ENCODE measurements at regions not wholly inside any gene's neighbourhood (a gene's known extent, or its start where the extent isn't known, plus 50 kb on each side); places are given as distances from the start of the nearest gene placed in this dataset.
"Not testable (repeated sequence)": the region's sequence is repeated elsewhere in the genome, so short reads cannot be mapped to it uniquely, and the experiment has no call there.

DNA sequence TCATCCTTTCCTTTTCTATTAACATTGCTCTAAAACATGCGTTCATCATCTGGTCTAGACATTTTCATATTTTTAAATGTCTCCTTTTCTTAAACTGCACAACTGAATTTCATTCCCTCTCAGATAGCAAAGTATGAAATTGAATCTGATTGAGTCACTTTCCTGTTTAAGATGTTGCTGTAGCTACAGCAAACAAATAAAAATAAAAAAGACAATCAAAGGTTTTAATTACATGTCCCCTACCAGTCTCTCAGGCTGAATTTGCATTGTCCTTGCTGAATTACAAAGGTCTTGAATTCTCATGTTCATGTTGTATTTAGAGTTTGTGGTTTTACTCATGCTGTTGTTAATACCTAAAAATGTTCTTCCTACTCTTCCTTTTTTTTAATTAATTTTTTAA, 537.9 kb upstream of the LRATD1 start:
- H3K27me3 Mint-ChIP-seq, result no peaks in the 10 kb centered on the region
- POLR2A ChIA-PET, result no interaction called here
- ATAC-seq (no peak), DNase-seq (no peak)
- H3K36me3 Mint-ChIP-seq (ENCODE audit: low read depth), result no peaks in the 10 kb centered on the region
- no peak overlapping the region for H3K4me3 Mint-ChIP-seq
- peaks cover 3% of the 10 kb centered on the region for H3K9me3 Mint-ChIP-seq (ENCODE audit: low read depth)
- intact Hi-C loops (cut with DNase I, micrococcal nuclease), result no loop called here
- no peak overlapping the region for H3K27ac Mint-ChIP-seq
- CTCF ChIA-PET, result no interaction called here
- no peaks in the 10 kb centered on the region for H3K4me1 Mint-ChIP-seq

- ATAC-seq; H3K27me3 Mint-ChIP-seq; H3K4me3 Mint-ChIP-seq; H3K27ac Mint-ChIP-seq; H3K9me3 Mint-ChIP-seq (ENCODE audit: low read depth); H3K36me3 Mint-ChIP-seq (ENCODE audit: low read depth); DNase-seq; intact Hi-C loops (cut with DNase I, micrococcal nuclease); CTCF ChIA-PET; H3K4me1 Mint-ChIP-seq; POLR2A ChIA-PET: not testable (repeated sequence)
These were observed 533.4 kb upstream of the LRATD1 start for GRCh38 chr2:14099101-14099500.

- POLR2A ChIA-PET, result no interaction called here
- Mint-ChIP-seq H3K27ac (no peak overlapping the region), H3K9me3 (ENCODE audit: low read depth) (peaks cover 2% of the 10 kb centered on the region), H3K27me3 (no peaks in the 10 kb centered on the region), H3K4me1 (no peaks in the 10 kb centered on the region), H3K4me3 (no peak overlapping the region), H3K36me3 (ENCODE audit: low read depth) (no peaks in the 10 kb centered on the region)
- ATAC-seq (no peak), DNase-seq (no peak)
- CTCF ChIA-PET, result no interaction called here
- intact Hi-C loops (cut with DNase I, micrococcal nuclease), result no loop called here
These were observed 518.2 kb upstream of the LRATD1 start for GRCh38 chr2:14114275-14114674.

DNA sequence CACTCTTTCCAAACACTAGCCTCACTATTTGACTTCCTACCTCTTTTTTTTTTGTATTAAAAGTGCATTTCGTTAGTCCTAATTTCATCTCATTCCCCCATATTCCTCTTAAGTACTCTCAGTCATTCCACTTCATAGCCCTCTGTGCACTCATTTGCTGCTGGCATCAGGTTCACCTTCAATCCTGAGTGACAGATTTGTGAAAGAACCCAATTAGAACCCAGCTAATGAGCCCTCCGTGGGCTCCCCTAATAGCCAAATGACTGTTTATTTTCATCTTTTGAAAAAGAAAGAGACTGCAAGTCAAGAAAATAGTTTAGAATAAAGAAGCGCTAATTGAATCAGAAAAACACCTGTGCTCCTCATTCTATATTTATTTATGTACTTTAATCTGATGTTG, 512.1 kb upstream of the LRATD1 start:
- Mint-ChIP-seq H3K27ac (no peak overlapping the region), H3K9me3 (ENCODE audit: low read depth) (peaks cover 4% of the 10 kb centered on the region), H3K36me3 (ENCODE audit: low read depth) (no peaks in the 10 kb centered on the region), H3K4me3 (no peak overlapping the region), H3K4me1 (no peaks in the 10 kb centered on the region), H3K27me3 (no peaks in the 10 kb centered on the region)
- DNase-seq (no peak), ATAC-seq (no peak)
- ChIA-PET POLR2A (no interaction called here), CTCF (no interaction called here)
- intact Hi-C loops (cut with DNase I, micrococcal nuclease), result no loop called here

- Mint-ChIP-seq H3K36me3 (ENCODE audit: low read depth) (no peaks in the 10 kb centered on the region), H3K4me3 (no peak overlapping the region), H3K9me3 (ENCODE audit: low read depth) (peaks cover 4% of the 10 kb centered on the region), H3K27me3 (no peaks in the 10 kb centered on the region), H3K27ac (no peak overlapping the region), H3K4me1 (no peaks in the 10 kb centered on the region)
- intact Hi-C loops (cut with DNase I, micrococcal nuclease), result no loop called here
- ATAC-seq (no peak), DNase-seq (no peak)
- CTCF ChIA-PET, result no interaction called here
- POLR2A ChIA-PET, result no interaction called here
These were observed 508.9 kb upstream of the LRATD1 start for GRCh38 chr2:14123436-14124103.

DNA sequence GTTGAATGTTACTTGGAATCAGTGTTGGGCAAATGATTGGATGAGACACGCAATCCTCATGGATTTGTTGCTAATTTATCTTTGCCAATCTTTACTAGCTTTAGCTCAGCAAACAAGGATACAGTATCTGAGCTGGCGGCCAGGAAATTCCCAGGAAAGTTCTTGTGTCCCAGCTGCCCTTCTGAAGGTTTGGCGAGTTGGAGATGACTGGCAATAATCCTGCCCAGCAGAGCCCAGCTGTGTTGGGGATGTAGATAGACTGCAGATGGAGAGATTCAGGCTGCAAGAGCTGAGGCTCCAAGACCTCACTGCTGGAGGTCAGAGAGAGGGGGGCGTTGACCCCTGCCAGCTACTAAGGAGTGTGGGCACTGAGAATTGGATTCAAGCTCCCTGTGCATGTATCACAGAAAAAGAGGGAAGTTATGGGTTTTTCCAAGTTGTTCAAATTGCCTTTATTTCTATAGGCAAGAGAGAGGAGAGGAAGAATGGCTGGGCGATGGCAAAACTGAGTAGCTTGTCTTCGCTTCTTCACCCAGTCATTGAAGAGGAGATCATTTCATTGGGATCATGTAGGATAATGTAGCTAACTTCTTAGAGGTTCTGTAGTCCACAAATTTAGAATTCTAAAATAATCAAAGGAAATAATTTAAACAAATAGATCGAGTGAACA, 506.8 kb upstream of the LRATD1 start:
- no peaks in the 10 kb centered on the region for H3K36me3 Mint-ChIP-seq (ENCODE audit: low read depth)
- ATAC-seq (no peak), DNase-seq (no peak)
- no peak overlapping the region for H3K27ac Mint-ChIP-seq
- H3K9me3 Mint-ChIP-seq (ENCODE audit: low read depth), result peaks cover 4% of the 10 kb centered on the region
- CTCF ChIA-PET, result no interaction called here
- H3K4me3 Mint-ChIP-seq, result no peak overlapping the region
- no peaks in the 10 kb centered on the region for H3K27me3 Mint-ChIP-seq
- intact Hi-C loops (cut with DNase I, micrococcal nuclease), result no loop called here
- POLR2A ChIA-PET, result no interaction called here
- no peaks in the 10 kb centered on the region for H3K4me1 Mint-ChIP-seq

DNA sequence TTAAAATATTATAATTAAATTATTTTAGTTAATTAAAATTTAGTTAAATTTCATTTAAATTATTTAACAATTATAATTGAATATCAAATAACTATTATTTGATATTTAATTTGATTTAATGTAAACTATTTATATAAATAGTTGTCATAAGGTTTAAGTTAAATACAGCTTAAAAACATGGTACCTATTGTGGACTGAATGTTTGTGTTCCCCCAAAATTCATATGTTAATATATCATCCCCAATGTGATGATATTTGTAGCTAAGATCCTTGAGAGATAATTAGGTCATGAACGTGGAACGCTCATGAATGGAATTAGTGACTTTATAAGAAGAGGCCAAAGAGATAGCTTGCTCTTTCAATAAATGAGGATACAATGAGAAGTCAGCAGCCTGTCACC, 505.7 kb upstream of the LRATD1 start:
- intact Hi-C loops (cut with DNase I, micrococcal nuclease), result no loop called here
- H3K36me3 Mint-ChIP-seq (ENCODE audit: low read depth), result no peaks in the 10 kb centered on the region
- DNase-seq, result no peak
- POLR2A ChIA-PET, result no interaction called here
- no peaks in the 10 kb centered on the region for H3K27me3 Mint-ChIP-seq
- peaks cover 4% of the 10 kb centered on the region for H3K9me3 Mint-ChIP-seq (ENCODE audit: low read depth)
- ATAC-seq, result no peak
- no peak overlapping the region for H3K27ac Mint-ChIP-seq
- CTCF ChIA-PET, result no interaction called here
- no peaks in the 10 kb centered on the region for H3K4me1 Mint-ChIP-seq
- no peak overlapping the region for H3K4me3 Mint-ChIP-seq

DNA sequence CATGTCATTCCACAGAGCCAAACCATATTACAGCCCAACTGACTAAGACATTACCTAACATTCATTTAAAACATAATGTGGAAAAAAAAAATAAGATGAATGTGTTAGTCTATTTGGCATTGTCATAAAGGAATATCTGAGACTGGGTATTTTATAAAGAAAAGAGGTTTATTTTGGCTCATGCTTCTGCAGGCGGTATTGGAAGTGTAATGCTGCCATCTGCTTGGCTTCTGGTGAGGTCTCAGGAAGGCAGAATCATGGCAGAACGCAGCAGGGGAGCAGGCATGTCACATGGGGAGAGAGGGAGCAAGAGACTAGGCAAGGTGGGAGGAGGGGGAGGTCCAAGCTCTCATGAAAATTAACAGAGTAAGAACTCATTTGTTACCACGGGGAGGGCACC, 504.8 kb upstream of the LRATD1 start:
- intact Hi-C loops (cut with DNase I, micrococcal nuclease), result no loop called here
- Mint-ChIP-seq H3K9me3 (ENCODE audit: low read depth) (peaks cover 4% of the 10 kb centered on the region), H3K4me1 (no peaks in the 10 kb centered on the region), H3K27me3 (no peaks in the 10 kb centered on the region), H3K4me3 (no peak overlapping the region), H3K27ac (no peak overlapping the region), H3K36me3 (ENCODE audit: low read depth) (no peaks in the 10 kb centered on the region)
- DNase-seq (no peak), ATAC-seq (no peak)
- ChIA-PET POLR2A (no interaction called here), CTCF (no interaction called here)

DNA sequence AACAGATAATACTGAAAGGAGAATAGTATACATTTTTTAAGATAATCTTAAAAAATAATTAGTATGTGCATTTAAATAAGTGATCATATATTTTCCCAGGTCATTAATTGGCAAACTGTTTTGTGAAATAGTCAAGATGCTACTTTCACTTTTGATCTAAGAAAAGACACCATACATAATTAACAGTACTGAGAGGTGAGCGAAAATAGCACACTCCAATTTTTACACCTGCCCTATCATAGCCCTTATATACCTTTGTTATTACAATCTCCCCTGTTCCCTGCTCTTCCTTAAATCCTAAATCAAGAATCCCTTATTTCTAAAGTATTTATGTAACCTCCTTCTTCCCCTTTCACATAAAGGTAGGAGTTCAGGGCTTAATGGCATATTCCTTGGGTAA, 500.1 kb upstream of the LRATD1 start:
- Mint-ChIP-seq H3K27ac (no peak overlapping the region), H3K4me3 (no peak overlapping the region), H3K9me3 (ENCODE audit: low read depth) (peaks cover 9% of the 10 kb centered on the region), H3K36me3 (ENCODE audit: low read depth) (no peaks in the 10 kb centered on the region), H3K27me3 (no peaks in the 10 kb centered on the region), H3K4me1 (no peaks in the 10 kb centered on the region)
- intact Hi-C loops (cut with DNase I, micrococcal nuclease), result no loop called here
- no peak for DNase-seq
- POLR2A ChIA-PET, result no interaction called here
- CTCF ChIA-PET, result no interaction called here
- no peak for ATAC-seq

GRCh38 chr2:14134771-14135170, 497.7 kb upstream of the LRATD1 start:
- Mint-ChIP-seq H3K9me3 (ENCODE audit: low read depth) (peaks cover 12% of the 10 kb centered on the region), H3K4me1 (no peaks in the 10 kb centered on the region), H3K27me3 (no peaks in the 10 kb centered on the region), H3K4me3 (no peak overlapping the region), H3K27ac (no peak overlapping the region), H3K36me3 (ENCODE audit: low read depth) (no peaks in the 10 kb centered on the region)
- DNase-seq, result no peak
- intact Hi-C loops (cut with DNase I, micrococcal nuclease), result no loop called here
- no peak for ATAC-seq
- CTCF ChIA-PET, result no interaction called here
- POLR2A ChIA-PET, result no interaction called here

DNA sequence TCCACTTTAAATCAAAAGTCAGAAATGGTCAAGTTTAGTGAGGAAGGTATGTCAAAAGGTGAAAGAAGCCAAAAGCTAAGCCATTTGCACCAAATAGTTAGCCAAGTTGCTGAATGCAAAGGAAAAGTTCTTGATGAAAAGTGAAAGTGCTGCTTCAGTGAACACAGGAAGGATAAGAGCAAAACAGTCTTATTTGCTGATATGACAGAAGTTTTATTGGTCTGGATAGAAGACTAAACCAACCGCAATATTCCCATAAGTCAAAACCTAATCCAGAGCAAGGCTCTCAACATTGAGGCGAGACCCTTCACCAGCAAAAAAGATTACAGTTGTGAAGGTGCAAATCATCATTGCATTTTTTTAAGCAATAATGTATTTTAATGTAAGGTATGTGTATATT, 496.5 kb upstream of the LRATD1 start:
- ATAC-seq, result no peak

DNA sequence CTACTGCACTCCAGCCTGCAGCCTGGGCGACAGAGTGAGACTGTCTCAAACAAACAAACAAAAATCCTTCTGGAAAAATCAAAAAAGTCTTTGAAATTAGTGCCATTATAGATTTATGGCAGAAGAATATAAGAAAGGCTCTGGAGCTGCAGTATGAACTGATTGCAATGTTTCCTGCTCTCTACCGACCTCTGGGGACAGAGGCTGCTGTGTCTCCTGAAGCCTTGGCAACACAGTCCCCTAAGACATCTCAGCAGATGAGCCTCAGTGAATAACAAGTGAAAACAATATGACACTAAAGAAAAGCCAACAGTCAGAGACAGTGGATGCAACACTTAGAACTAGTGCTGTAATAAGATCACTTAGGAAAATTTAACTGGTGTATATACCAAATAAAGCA, 494.9 kb upstream of the LRATD1 start:
- H3K9me3 Mint-ChIP-seq (ENCODE audit: low read depth), result peaks cover 14% of the 10 kb centered on the region
- ATAC-seq, result no peak
- no peaks in the 10 kb centered on the region for H3K36me3 Mint-ChIP-seq (ENCODE audit: low read depth)

More for the DNA sequence above, 496.5 kb upstream of the LRATD1 start:
- Mint-ChIP-seq H3K4me3 (no peak overlapping the region), H3K9me3 (ENCODE audit: low read depth) (peaks cover 12% of the 10 kb centered on the region), H3K27me3 (no peaks in the 10 kb centered on the region), H3K27ac (no peak overlapping the region), H3K36me3 (ENCODE audit: low read depth) (no peaks in the 10 kb centered on the region), H3K4me1 (no peaks in the 10 kb centered on the region)
- POLR2A ChIA-PET, result no interaction called here
- no peak for DNase-seq
- intact Hi-C loops (cut with DNase I, micrococcal nuclease), result no loop called here
- CTCF ChIA-PET, result no interaction called here

More for the DNA sequence above, 494.9 kb upstream of the LRATD1 start:
- Mint-ChIP-seq H3K4me3 (no peak overlapping the region), H3K27ac (no peak overlapping the region), H3K27me3 (no peaks in the 10 kb centered on the region), H3K4me1 (no peaks in the 10 kb centered on the region)
- no peak for DNase-seq
- ChIA-PET CTCF (no interaction called here), POLR2A (no interaction called here)
- intact Hi-C loops (cut with DNase I, micrococcal nuclease), result no loop called here
